Fibroblast of lung (primary cell): ENCODE measurements at regions not wholly inside any gene's neighbourhood (a gene's known extent, or its start where the extent isn't known, plus 50 kb on each side); places are given as distances from the start of the nearest gene placed in this dataset.
"Not testable (repeated sequence)": the region's sequence is repeated elsewhere in the genome, so short reads cannot be mapped to it uniquely, and the experiment has no call there.

Source experiments
- DNase-seq, 2 donors: peaks; one replicate each; pipeline versions ENCODE4 v3.0.0 to v3.0.0-alpha.2; 2010; ENCODE audit warnings: low read depth in 2 of 2
- H2AFZ ChIP-seq: 2 replicates; pipeline ENCODE4 v1.5.1; 2012; ENCODE audit warnings: low read length, control low read depth, inconsistent platforms
- H3K27ac ChIP-seq: 2 replicates; pipeline ENCODE4 v1.5.1; 2011; ENCODE audit warnings: low read length, control low read depth; ENCODE audit not compliant: insufficient read depth
- H3K27me3 ChIP-seq: 2 replicates; pipeline ENCODE4 v1.5.1; 2011; ENCODE audit warnings: mild to moderate bottlenecking, low read length; ENCODE audit not compliant: control insufficient read depth, insufficient read depth
- H3K36me3 ChIP-seq: 2 replicates; pipeline ENCODE4 v1.5.1; 2011; ENCODE audit warnings: low read length; ENCODE audit not compliant: control insufficient read depth, insufficient read depth
- H3K4me1 ChIP-seq: 2 replicates; pipeline ENCODE4 v1.5.1; 2011; ENCODE audit warnings: low read length; ENCODE audit not compliant: control insufficient read depth, insufficient read depth; ENCODE audit errors: extremely low read depth
- H3K4me2 ChIP-seq: 2 replicates; pipeline ENCODE4 v1.5.1; 2011; ENCODE audit warnings: low read length, control low read depth; ENCODE audit not compliant: insufficient read depth; ENCODE audit errors: extremely low read depth
- H3K4me3 ChIP-seq, 4 experiments: fragments of 200-600 bp in 1 of 4; sonication (generic) in 1 of 4; replicated peaks in 1 of 4; 2 replicates each; pipeline ENCODE4 v1.5.1; 2011 to 2016; ENCODE audit warnings: low read length in 4 of 4, low read depth in 3 of 4, mild to moderate bottlenecking in 3 of 4, control low read depth in 2 of 4, inconsistent platforms in 1 of 4, mixed read lengths in 1 of 4; ENCODE audit not compliant: insufficient read depth in 1 of 4; ENCODE audit errors: control extremely low read depth in 1 of 4
- H3K79me2 ChIP-seq: 2 replicates; pipeline ENCODE4 v1.5.1; 2012; ENCODE audit warnings: mild to moderate bottlenecking, low read length, inconsistent platforms; ENCODE audit not compliant: control insufficient read depth, insufficient read depth
- H3K9ac ChIP-seq: 2 replicates; pipeline ENCODE4 v1.5.1; 2011; ENCODE audit warnings: mild to moderate bottlenecking, low read length, control low read depth; ENCODE audit not compliant: insufficient read depth
- H3K9me3 ChIP-seq: 2 replicates; pipeline ENCODE4 v1.5.1; 2012; ENCODE audit warnings: low read depth, low read length; ENCODE audit not compliant: control insufficient read depth, insufficient read depth
- H4K20me1 ChIP-seq: 2 replicates; pipeline ENCODE4 v1.5.1; 2011; ENCODE audit warnings: low read length; ENCODE audit not compliant: control insufficient read depth, insufficient read depth; ENCODE audit errors: extremely low read depth

DNA sequence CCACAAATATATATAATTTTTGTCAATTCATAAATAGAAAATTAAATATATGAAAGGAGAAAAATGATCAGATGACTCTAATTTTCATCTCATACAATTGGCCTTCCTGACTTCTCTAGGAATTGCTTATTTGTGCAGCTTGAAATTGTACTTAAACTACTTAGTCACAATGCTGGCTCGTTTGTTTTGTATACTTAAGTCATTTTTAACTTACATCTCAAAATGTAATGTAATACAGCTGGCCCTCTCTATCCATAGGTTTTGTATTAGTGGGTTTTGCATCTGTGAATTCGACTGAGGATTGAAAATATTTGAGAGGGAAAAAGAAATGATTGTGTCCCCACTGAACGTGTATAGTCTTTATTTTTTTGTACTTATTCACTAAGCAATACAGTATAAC, 160.1 kb upstream of the PRSS12 start:
- H3K4me3 ChIP-seq, H3K27me3 ChIP-seq, H3K4me2 ChIP-seq, H4K20me1 ChIP-seq, H3K27ac ChIP-seq, H3K9me3 ChIP-seq, H2AFZ ChIP-seq, H3K4me1 ChIP-seq, H3K36me3 ChIP-seq, H3K9ac ChIP-seq, H3K79me2 ChIP-seq: not testable (repeated sequence)
- peak in 1 of 2 donors; percentile 28 for DNase-seq

GRCh38 chr4:118514332-118514731, 161.5 kb upstream of the PRSS12 start:
- not testable (repeated sequence) for H3K9me3 ChIP-seq, H3K79me2 ChIP-seq, DNase-seq, H2AFZ ChIP-seq, H4K20me1 ChIP-seq, H3K27me3 ChIP-seq, H3K36me3 ChIP-seq, H3K27ac ChIP-seq, H3K4me3 ChIP-seq, H3K9ac ChIP-seq, H3K4me1 ChIP-seq, H3K4me2 ChIP-seq

DNA sequence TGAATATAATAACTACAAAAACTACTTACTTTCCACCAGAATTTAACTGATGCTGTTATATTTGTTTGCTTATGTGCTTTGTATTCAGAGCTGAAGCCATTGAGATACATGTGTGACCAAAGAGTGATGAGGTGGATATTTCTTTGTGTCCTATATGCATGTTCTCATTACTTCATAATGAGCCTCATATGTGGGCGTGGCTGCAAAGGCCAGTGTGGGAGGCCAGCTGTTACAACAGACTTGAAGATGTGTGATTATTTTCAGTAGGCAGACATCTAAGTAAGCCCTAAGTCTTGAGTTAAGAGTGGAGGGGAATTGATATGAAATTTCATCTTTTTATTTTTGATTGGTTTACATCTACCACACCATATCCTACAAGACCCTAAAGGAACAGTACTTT, 163.3 kb upstream of the PRSS12 start:
- H4K20me1 ChIP-seq, H3K4me2 ChIP-seq, H3K9ac ChIP-seq, H3K9me3 ChIP-seq, H2AFZ ChIP-seq, H3K27ac ChIP-seq, H3K4me3 ChIP-seq, H3K27me3 ChIP-seq, H3K79me2 ChIP-seq, H3K4me1 ChIP-seq, H3K36me3 ChIP-seq: not testable (repeated sequence)
- DNase-seq = peak; percentile 0 to 27

- not testable (repeated sequence) for H3K9me3 ChIP-seq, H3K9ac ChIP-seq, H3K27me3 ChIP-seq, H4K20me1 ChIP-seq, H3K36me3 ChIP-seq, H3K4me3 ChIP-seq, H3K79me2 ChIP-seq, DNase-seq, H3K4me2 ChIP-seq, H3K27ac ChIP-seq, H2AFZ ChIP-seq, H3K4me1 ChIP-seq
These were observed 155.1 kb upstream of the METTL14 start for GRCh38 chr4:118530107-118530506.

DNA sequence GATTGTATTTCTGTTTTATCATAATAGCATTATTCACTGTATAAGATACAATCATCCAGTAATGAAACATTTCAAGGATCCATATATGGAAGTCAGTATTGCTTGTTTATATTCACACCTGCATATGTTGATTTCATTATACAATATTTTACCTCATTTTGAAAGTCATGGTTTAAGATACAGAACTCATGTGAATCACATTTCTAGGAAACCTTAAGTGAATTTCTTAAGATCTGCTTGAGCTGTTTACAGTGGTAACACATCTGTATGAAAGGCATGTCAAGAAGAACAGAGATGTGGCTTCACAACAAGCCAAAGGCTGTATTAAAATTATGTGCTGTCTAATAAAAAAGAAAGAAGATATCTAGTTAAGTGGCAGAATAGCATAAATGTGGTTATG, 153.2 kb upstream of the METTL14 start:
- H3K4me1 ChIP-seq, H3K9me3 ChIP-seq, H3K27me3 ChIP-seq, H3K9ac ChIP-seq, H3K36me3 ChIP-seq, H4K20me1 ChIP-seq, H2AFZ ChIP-seq, H3K4me2 ChIP-seq, H3K4me3 ChIP-seq, H3K79me2 ChIP-seq, H3K27ac ChIP-seq, DNase-seq: not testable (repeated sequence)

- not testable (repeated sequence) for H3K9me3 ChIP-seq
These were observed 149.4 kb upstream of the METTL14 start for GRCh38 chr4:118535788-118536187.

More at GRCh38 chr4:118535788-118536187, 149.4 kb upstream of the METTL14 start:
- H3K4me1 ChIP-seq, H3K4me2 ChIP-seq, H3K36me3 ChIP-seq, H3K9ac ChIP-seq, H3K27me3 ChIP-seq, DNase-seq, H3K4me3 ChIP-seq, H4K20me1 ChIP-seq, H3K27ac ChIP-seq, H2AFZ ChIP-seq, H3K79me2 ChIP-seq: not testable (repeated sequence)
